GM19397 (cell line): ENCODE measurements at regions not wholly inside any gene's neighbourhood (a gene's known extent, or its start where the extent isn't known, plus 50 kb on each side); places are given as distances from the start of the nearest gene placed in this dataset.

Source experiments
- ATAC-seq: cut with Tn5 transposase; IDR thresholded peaks from one replicate; pipeline ENCODE4 v1.9.1; 2021; ENCODE audit warnings: mild to moderate bottlenecking, moderate library complexity; ENCODE audit not compliant: unreplicated experiment

DNA sequence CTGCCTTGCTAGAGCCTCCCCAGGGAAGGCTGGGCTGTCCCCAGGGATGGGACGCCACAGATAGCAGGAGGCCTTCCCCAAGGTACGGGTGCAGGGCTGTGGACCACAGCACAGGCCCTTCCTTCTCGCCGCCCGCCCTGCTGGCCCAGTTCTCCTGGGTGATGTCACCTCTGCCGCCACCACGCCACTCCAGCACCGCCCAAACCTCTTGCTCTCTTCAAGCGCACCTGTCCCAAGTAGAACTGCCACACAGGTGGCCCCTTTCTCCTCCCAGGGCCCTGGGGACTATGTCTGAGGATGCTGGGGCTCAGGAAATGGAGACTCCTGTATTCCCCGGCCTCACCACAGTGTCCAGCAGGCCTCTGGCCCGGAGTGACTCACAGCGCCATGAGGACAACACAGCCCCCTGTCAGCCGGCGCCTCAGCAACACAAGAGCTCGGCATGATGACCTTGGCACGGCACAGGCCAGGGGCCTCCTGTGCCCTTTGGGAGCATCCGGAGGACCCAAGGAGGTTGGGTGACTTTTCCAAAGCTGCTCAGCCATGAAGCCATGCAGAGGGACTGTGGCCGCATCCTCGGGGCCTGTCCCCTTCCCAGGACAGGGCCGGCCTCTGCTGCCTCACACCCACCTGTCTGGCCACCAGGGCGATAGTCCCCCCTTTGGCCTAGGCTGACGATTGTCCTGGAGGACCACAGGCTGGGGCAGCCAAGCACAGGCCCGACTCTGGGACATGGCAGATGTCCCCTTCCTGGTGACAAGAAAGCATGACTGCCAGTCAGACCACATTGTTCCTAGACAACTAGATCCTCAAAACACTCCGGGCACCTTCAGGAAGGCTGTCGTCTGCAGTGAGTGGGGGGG is 1023.5 kb downstream of the BRD1 start:
- ATAC-seq: no peak

GRCh38 chr22:48803171-48803947 is 1024.3 kb downstream of the BRD1 start:
- ATAC-seq: no peak

- ATAC-seq: no peak
Measured at GRCh38 chr22:48802576-48802975, 1025.1 kb downstream of the BRD1 start.

DNA sequence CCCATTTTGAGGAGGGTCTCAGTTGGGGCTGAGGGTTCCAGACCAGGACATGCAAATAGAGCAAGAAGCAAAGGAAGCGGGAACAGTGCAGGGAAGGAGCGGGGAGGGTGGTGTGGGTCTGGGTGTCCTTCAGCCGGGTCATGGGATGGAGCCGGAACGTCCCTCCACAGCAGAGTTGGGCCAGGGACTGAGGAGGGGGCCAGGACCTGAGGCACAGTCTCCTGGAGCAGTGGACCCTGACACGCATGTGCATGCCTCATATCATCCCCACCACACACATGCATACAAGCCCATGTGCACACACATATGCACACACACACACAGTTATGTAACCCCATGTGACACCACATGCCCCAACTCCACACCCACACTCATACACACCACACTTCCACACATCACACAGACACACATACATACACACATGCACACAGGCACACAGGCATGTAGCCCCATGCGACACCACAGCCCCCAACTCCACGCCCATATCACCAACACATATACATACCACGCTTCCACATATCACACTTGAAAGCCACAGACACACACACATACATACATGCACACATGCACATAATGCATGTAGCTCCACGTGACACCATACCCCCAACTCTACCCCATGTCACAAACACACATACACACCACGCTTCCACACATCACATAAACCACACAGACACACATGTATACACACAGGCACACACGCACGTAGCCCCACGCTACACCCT is 1026.6 kb downstream of the BRD1 start:
- no peak for ATAC-seq

DNA sequence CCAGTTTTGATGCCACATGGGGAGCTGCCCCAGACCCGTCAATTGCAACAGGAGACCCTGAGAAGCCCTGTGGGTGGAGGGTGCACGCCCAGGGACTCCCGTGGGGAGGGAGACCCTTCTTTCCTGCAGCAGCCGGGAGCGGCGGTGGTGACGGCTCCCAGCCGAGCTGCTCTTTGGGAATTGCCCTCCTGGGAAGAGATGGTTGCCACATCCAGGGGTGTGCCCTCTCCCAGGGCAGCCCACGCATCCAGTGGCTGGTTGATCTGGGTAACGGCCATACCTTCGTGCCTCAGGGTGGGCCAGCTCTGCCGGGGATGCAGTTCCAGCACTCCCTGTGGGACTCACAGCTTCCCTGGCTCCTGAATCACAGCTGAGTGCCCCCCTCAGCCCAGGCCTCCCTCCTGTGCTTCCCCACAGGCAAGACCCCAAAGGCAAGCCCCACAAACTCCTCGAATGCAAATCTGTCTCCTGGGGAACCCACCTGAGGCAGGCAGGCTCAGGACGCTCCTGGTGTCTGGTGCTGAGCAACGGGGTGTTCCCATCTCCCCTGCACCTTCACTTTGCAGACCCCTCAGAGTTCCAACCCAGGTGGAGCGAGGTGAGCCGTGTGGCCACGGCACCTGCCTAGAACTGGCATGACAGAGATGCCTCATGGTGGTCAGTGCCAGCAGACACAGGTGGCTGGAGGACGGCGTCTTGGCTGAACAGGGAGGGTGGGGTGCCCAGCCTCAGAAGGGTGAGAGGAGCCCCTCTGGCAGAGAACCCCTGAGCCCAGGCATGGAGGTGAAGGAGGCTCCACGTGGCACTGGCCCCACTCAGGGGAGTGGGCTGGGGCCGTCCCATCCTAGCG is 1027.4 kb downstream of the BRD1 start:
- ATAC-seq: no peak

GRCh38 chr22:48799227-48799970 is 1028.3 kb downstream of the BRD1 start:
- no peak for ATAC-seq

DNA sequence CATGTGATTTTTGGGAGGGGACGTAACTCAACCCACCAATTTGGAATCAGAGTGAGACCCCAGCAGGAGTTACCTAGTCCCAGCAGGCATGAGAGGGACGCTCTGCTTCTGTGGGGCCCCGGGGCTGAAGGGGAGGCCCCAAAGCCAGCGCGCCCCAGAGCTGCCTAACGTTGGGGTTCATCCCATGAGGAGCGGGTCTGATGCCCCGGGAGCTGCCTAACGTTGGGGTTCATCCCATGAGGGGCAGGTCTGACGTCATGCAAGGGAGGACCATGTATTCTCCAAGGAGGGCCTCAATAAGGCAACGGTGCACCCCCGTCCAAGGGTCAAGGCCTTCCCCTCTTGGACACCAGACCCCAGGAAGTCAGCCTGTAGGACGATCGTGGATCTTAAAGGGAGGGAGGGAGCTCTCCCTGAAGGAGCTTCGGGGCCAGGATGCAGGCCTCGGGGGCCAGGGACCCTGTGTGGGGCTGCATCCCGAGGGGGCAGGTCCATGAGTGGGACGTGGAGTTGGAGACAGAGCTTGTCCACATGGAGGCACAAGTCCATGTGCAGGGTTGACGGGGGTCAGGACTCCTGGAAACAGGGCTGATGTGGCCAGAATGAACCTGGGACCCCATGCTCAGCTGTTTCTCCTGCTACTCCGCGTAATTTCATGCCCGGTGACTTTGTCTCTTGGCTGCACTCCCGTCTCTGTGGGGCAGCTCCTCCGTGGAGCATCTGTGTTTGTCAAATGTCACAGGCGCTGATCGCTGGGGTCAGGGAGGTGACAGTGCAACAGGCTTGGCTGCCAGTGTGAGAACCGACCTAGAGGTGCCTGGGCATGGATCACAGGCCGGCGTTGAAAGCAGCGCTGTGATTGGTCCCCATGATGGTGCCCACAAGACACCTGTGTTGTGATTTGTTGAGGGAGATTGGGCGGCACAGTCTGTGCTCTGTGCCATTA is 1029.1 kb downstream of the BRD1 start:
- ATAC-seq: no peak

GRCh38 chr22:48797731-48798130 is 1029.9 kb downstream of the BRD1 start:
- ATAC-seq: no peak

DNA sequence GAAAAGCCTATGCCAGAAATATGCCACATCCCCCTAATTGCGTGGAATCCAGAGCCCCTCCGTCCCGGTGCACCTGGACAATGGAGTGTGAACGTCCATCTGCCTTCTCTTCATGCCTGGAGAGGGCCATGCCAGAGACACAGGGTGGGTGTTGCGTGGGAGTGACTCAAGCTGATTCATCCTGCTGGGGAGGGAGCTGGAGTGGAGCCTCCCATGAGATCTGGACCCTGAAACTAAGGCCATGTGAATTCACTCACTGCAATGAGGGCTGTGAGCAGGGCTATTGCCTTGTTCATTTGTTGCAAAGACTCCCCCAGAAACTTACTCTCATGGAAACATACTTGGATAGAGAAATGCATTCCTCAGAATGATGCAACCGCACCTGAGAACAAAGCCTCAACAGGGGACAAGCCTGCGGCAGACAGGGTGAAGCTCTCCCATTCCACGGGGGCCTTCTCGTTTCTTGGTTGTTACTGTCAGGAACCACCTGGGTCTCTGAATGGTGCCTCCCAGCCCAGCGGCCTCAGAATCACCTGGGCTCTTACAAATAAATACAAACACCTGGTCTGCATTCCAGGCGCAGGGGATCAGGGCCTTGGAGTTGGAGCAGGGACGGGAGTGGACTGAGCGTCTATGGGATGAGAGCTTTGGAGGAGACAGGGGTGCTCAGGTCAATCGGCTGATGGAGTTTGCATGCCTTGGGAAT is 1031.2 kb downstream of the BRD1 start:
- no peak for ATAC-seq

DNA sequence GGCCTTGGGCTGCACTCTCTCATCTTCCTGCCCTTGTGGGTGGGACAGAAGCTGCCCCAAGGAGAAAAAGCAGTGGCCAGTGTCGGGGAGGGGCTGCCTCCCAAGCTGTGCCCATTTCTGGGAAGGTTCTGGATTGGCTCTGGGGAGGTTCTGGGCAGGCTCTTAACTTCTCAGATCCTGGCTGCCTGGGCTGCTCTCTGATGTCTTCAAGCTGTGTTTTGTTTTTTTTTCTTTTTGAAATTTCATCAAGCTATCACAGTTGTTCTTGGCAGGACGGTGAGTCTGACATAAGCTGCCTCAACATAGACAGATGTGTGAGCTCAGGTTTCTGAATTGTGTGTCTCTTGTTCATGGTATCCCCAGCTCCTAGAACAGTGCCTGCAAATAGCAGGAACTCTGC is 1032.0 kb downstream of the BRD1 start:
- no peak for ATAC-seq

DNA sequence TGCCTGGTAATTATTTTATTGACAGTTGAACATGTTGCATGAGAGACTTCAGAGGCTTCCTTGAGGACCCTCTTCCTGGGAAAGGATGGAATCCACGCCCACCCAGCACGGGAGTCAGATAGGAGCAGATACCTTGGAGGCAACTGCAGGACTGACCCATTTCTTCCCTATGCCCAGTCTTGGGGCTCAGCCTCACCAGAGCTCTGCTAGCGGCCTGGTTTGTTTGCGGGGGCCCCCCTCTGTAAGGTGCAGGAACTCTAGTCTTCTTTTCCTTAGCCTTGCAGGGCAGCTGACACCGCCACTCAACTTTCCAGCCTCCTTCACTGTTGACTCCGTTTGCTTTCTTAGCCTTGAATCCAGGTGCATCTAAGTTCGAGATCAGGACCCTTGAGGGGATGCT is 1032.8 kb downstream of the BRD1 start:
- no peak for ATAC-seq

GRCh38 chr22:48793949-48794348 is 1033.7 kb downstream of the BRD1 start:
- ATAC-seq: no peak

GRCh38 chr22:48786679-48786996 is 1041.0 kb downstream of the BRD1 start:
- ATAC-seq: no peak

DNA sequence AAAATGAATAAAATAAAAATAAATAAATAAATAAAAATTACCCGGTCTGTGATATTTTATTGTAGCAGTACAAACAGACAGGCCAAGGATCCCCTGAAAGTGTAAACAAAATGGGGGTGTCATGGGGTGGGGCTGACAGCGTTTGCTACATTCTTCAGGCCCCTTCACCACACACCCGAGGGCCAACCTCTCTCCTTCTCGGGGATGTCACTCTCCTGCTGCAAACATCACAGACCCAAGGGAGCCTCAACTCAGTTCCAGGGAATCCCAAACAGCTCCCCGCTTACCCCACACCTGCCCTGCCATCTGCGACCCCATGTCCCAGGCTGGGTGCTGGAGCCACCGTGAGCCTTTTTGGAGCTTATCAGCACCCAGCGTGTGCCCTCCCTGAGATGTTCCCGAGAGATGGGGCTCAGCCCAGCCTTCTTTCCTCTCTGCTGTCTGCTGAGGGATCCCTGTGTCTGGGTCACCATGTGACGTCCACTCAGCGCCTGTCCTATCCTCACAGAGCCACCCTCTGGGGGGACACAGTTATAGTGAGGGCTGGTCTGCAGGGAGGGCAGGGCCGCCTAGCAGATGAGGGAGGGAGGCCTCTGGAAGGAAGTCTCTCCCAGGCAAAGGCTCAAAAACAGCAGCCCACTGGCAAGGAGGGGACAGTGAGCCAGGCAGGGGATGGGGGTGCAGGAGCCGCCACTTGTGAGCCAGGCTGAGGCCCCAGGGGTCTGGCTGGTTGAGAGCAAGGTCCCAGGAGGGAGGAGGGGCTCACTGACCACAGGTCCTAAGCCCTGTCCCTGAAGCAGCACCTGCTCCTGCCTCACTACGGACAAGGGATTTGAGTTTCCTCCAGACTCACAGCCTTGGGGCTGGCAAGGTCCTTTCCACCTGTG is 1041.6 kb downstream of the BRD1 start:
- ATAC-seq: no peak

DNA sequence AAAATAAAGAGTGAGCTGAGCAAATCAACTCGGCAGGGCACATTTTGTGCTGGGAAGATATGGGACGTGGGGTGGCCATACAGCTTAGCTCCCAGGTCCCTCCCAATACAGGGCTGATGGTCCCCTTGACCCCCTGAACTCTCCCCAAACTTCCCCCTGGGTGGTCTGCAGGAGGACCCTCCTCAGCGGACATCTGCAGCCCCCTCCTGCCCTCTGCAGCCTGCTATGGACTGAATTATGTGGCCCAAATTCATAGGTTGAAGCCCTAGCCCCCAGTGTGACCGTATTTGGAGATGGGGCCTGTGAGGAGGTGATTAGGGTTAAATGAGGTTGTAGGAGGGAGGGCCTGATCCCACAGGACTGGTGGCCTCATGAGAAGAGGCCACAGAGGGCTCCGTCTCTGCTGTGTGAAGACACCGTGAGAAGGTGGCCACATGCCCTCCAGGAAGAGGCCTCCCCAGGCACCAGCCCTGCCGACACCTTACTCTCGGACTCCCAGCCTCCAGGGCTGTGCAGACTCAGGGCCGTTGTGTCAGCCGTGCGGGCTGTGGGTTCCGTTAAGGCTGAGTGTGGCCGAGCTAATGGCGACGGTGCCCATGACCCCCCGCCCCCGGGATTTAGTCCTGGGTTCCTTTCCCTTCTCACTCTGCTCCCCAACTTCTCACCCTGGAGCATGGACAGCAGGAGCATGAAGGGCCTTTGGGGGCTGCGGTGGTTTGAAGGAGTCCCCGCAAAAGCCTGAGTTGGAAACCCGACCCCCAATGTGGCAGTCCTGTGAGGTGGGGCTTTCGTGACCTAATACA is 1042.8 kb downstream of the BRD1 start:
- no peak for ATAC-seq

DNA sequence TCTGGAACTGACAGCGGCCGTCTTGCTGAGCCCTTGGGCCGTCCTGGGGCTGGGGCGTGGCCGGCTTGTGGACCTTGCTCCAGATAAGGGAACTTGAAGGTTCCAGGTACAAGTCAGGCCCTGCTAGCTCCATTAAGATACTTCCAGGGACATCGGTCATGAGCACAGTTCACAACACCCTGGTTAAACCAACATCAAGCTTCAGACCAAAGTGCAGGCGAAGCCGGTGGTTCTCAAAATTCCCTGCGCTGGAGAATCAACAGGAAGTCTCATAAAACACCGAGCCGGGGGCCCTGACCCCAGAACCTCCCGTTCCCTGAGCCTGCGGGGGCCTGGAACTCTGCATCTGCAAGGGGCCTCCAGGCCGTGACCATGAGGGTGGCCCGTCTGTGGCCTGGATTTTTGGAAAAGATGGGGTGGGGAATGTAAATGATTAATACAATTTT is 1043.8 kb downstream of the BRD1 start:
- ATAC-seq: no peak
